UCSD-AML1 (cell line): ENCODE measurements at regions not wholly inside any gene's neighbourhood (a gene's known extent, or its start where the extent isn't known, plus 50 kb on each side); places are given as distances from the start of the nearest gene placed in this dataset.
A peak's percentile ranks its signal among the peaks of the same experiment; 100 is the strongest.

Experiments used
- DNase-seq: peaks from one replicate; lab custom pipeline; 2025; ENCODE audit not compliant: unreplicated experiment; lab: John Stamatoyannopoulos, UW

GRCh38 chr4:20395160-20395773 lies 143.6 kb downstream of the SLIT2 start:
- DNase-seq = peak; percentile 8

DNA sequence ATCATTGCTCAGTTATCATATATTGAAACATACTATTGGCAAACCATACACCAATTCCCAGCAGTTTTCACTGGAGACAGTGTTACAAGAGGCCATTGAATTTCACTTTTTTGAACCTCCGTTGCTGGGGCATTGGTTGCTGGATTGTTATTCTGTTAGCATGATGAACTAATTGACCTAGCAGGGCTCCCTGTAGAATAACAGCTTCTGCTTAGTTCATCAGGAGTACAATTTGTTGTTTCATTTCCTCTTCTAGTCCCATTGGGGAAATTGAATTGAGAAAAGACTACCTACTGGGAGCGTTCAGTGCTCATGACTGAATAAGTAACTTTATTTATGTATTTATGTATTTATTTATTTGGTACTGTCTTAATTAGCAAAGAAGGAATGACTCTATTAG lies 151.6 kb downstream of the SLIT2 start:
- no peak for DNase-seq

- no peak for DNase-seq
These were observed 152.1 kb downstream of the SLIT2 start for GRCh38 chr4:20403846-20404245.

DNA sequence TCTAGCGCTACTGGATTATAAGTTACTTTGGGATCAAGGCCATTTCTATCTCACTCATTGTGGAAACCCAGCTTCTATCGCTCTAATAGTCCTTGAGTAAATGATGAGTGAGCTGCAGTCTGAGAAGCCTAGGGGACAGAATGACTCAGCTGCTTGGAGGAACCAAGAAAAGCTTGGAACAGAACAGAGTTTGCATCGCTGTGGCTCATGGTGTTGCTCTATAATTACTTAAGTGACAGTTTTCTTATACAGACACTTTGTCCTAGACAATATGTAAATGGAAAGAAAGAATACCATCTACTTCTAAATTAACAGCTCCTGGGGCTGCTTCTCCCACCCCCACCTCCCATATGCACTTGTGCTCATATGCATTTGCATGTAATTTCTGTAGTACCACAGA lies 156.9 kb downstream of the SLIT2 start:
- DNase-seq = no peak

- no peak for DNase-seq
These were observed 160.4 kb downstream of the SLIT2 start for GRCh38 chr4:20412072-20412471.

DNA sequence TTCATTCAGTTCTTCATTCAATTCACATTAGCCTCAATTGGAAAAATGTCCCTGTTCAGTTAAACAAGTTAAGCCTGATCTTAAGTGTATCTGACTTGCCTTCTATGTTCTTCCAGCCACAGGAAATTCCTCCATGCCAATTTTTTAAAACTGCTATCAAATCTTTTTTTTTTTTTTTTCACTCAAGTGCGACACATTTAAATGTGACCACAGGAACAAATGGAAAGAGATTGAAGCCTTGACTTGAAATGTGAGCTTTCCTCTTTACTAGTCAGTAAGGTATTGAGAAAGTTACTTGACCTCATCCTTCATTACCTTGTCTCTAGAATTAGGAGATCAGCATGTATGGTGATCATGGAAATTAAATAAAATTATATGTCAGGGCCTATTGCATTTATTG lies 165.1 kb downstream of the SLIT2 start:
- no peak for DNase-seq

DNA sequence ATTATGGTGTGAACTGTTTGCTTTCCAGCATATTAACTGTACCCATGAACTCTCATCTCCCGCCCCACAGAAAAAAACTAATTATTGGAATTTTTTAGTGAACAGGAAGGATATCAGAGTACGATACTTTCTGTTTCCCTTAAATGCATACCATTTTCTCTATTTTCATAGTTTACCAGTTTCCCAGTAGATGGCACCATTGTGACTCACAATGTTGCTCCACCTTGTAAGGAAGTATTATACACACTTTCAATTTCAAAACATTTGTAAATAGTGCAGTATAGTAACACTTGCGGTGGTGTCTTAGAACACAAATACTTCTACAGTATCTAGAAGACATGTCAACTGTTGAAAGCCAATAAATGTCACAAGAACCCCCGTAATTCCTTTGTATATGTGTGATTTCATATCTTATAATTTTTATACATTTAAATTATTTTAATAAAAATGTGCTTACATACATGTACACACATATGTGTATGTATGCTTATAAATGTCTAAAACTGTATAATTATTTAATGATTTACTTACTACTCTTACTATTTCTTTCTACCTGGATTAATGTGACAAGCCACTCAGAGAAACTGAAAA lies 167.3 kb downstream of the SLIT2 start:
- no peak for DNase-seq

- no peak for DNase-seq
These were observed 169.4 kb downstream of the SLIT2 start for GRCh38 chr4:20420916-20421602.

GRCh38 chr4:20421603-20421985 lies 169.9 kb downstream of the SLIT2 start:
- DNase-seq = no peak

DNA sequence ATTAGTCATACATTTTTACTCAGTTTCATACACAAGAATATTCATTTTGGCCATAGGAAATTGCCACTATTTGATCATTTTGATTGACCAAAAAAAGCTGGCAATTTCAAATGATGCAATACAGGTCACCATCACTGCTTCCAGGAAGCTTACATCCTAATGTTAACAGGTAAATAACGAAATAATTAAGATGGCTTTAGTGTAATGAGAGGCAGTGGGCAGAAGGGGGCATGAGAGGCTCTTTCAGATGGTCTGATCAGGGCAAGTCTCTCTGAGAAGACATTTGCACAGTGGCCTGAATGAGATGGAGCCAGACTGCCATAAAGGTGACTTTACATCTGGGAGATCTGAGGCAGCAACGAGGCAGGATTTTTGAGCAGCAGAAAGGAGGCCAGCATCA lies 170.7 kb downstream of the SLIT2 start:
- DNase-seq = peak; percentile 17

DNA sequence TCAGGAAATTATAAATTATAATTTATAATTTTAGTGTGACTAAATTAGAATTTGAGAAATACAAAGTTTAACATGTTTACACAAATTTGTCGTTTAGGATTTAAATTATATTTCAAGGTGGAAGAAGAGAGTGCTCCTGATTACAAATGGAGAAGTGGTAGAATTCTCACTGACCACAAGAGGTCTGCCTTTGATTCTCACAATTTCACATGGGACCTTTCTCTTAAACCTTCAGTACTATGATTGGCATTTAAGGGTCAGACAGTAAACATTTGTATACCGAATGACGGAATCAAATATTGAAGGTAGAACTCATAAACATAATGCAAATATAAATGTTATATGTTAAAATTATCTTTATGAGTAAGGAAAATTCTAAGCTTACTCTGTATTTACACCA lies 171.7 kb downstream of the SLIT2 start:
- no peak for DNase-seq

DNA sequence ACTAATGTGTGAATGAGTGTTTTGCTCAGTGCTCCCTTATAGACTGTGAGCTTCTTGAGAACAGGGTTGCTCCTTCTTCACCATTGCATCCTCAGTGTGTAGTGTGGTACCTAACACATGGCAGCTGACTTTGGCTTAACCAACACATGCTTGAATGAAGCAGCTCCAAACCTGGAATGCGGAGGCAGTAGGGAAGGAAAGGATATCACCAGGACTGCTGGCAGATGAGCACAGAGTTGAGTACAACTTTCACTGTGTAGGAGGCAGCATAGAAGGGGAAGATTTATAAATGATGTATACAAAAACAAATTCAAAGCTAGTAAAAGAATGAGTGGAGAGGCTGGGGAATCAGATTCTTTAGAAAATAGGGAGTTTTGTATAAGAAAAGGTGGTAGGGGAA lies 174.3 kb downstream of the SLIT2 start:
- no peak for DNase-seq

DNA sequence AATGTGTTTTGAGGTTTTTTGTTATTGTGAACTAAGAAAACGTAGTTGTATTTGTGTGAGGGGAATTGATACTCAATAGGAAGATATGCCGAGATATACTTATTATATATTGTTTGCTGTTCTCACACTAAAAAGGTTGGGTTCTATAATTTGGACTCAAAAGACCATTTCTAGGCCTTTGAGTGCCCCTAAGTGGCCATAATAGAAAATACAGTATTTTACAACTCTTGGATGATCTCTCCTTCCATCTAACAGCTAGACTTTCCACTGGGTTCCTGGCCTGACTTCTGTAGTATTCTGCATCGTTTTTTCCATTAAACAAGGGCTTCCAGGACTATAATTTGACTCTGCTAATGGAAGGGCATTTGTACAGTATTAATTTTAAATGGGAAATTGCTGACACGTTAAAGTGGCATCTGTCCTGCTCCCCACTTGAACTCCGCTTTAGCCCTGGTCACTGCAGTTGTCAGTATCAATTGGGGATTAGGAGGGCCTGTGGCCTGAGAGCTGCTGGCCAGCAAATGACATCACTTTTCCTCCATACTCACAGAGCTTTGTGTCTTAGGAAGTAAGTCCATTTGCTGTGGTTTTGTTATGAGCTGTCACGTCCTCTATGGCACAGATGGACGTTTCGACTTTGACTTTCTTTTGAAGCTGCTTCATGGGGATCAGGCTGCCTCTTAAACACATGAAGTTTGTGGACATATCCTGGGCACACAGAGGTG lies 176.9 kb downstream of the SLIT2 start:
- no peak for DNase-seq

DNA sequence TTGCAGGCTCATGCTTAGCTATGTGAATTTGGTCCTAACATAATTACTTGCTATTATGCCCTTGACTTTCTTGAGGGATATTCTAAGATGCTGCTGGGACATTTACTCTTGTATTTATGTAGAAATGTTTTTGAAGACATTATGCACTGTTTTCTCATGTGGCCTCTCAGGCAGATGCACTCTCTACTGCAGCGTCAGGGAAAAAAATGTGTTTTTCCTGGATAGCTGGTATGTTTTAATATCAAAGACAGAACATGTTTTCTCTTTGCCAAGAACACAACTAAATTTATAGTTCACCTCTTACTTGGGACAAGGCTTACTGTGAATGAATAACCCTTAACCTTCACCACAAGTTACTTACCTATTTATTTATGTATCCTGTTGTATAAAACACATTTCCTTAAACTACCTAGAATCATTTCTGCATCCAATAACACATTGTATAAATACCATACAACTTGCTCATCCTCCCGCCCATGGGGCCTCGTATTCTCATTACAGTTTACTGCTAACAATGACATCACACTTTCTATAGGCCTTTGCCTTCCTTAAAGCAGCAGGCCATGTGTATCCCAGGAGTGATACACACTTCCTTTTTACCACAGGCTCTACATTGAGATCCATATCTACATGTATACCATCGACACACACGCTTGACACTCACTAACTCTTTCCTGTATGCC lies 178.7 kb downstream of the SLIT2 start:
- DNase-seq = no peak

DNA sequence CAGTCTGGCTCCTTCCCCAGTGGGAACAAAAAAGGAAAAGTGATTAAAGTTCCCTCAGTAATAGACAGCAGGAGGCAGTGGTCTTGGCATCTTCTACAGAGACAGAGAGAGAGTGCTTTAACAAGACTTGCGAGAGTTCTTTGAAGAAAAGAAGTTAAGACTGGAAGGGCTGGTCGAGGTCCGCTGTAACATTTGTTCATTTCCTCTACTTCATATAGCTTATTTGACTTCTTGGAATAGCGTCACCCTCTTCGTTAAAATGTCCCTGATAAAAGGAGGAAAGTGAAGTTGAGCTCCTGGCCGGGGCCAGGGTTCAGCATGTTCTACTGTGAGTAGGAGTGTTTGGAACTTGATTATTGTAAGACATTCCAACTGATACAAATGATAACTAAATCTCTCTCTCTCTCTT lies 179.8 kb downstream of the SLIT2 start:
- DNase-seq = no peak

- DNase-seq = no peak
These were observed 180.4 kb downstream of the SLIT2 start for GRCh38 chr4:20432088-20432487.

DNA sequence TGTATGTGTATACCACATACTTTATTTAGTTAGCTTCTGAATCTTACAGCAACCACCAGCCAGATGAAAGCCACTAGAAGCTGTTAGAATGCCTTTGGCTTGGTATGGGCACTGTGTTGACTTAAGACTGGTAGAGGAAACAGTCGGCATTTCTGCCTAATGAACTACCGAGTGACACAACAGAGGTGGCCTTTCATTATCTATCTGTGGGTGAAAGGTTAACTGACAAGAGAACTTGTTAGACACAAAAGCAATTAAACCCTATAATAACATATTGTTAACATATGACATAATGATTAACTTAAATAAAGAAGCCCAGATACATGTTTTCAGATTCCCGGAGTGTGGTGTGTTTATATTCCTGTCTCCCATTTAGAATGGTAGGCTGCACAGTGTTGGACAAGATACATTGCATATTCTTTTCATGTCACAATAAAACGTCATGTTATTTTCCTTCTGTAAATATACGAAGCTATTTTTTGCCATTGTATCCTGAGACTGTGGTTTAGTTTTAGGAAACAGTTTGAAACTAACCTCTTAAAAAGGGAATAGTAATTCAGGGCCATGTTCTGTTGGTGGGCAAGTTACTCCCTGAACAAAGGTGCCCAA lies 181.5 kb downstream of the SLIT2 start:
- no peak for DNase-seq

DNA sequence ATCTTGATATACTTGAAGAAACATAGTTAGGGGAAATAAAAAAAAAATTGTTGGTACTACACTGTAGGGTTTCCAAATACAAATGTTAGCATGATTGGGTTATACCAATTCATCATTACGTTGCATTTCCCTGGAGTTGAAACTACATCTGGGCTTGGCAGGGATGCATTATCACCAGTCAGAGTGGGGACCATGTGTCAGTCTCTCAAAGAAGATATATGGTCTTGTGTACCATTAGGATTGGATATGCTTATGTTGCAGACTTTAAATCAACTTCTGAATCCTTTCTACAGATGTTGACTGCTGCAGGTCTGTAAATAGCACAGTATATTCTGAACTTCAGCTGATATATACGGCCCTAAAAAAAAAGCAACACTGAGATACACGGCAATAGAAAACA lies 188.5 kb downstream of the SLIT2 start:
- no peak for DNase-seq

DNA sequence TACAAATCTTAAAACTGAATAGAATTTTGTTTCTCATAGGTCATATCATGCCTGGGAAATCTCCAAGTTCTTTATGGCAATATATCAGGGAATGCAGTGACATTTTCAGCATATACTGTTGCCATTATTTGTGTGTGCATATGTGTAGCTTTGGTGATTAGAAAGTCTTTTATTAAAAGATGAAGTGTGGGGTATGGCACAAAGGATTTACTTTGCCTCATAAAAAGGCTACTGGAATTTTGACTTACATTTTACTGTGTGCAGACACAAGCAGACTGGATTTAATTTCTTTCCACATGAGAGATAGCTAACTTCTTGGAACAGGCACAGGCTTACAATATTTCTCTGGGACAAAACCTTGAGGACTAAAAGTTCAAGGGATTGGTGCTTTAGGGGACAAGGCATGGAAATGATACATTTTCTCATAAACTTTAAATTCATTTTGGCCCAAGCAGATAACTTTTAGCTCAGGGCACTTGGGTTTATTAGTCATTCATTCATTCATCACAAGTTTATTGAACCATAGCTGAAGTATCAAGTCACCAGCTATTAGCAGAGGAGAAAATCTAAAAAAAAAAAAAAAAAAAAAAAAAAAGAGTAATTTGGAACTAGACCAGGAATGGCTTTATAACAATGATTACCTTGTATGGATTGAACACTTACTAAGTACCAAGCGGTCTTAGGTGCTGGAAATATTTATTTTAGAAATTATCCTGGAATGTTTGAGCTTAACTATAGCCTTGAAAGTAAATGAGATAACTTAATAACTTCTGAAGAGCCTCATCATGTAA lies 191.5 kb downstream of the SLIT2 start:
- DNase-seq = no peak

DNA sequence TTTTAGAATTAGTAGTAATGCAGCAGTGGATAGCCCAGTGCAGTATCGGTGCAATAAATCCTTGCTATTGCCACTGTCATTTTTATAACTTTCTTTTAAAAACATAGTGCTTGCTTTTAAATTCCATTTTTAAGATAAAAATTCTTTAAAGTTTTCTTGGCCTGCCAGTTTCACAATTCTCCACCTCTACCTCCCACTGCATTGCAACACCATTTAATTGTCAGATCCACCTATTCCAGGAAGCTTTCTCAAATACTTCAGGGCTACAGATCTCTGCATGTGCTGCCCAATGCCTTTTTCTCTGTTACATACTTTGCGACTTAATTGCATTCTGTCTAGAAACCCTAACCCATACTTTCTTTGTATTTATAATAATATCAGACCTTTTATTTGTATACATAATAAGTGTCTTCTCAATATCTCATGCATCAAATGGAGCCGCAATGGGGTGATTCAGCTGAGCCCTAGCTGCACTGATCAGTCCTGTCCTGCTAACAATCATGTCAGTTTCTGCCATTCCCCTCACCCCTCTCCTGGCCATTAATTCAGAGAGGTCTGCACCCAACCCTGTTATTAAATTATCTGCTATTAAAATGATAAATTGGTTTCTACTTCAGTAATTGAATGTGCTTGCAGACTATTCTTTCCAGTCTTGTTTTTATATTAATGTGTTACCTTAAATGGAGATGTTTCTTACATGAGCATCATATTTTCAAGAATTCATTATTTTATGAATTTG lies 193.1 kb downstream of the SLIT2 start:
- no peak for DNase-seq
